Esophagus muscularis mucosa (tissue), 4 donors: ENCODE measurements at regions not wholly inside any gene's neighbourhood (a gene's known extent, or its start where the extent isn't known, plus 50 kb on each side); places are given as distances from the start of the nearest gene placed in this dataset.

Source experiments
- DNase-seq: peaks from one replicate; pipeline ENCODE4 v3.0.0-alpha.2; 2017; ENCODE audit errors: extremely low spot score
- H3K27ac ChIP-seq, 4 donors: fragments of 200-600 bp; sonication (generic); replicated peaks in 1 of 4; 1 replicate in 3 of 4; 2 replicates in 1 of 4; pipeline ENCODE4 v1.5.1; 2016 to 2019; ENCODE audit warnings: mild to moderate bottlenecking in 1 of 4
- H3K27me3 ChIP-seq, 4 donors: fragments of 200-600 bp; sonication (generic); one replicate each; pipeline versions ENCODE4 v1.5.1 to v1.6.0; 2016 to 2019
- H3K36me3 ChIP-seq, 4 donors: fragments of 200-600 bp; sonication (generic); one replicate each; pipeline ENCODE4 v1.5.1; 2016 to 2019
- H3K4me1 ChIP-seq, 4 donors: fragments of 200-600 bp; sonication (generic); one replicate each; pipeline ENCODE4 v1.5.1; 2016 to 2019
- H3K4me3 ChIP-seq, 4 donors: fragments of 200-600 bp; sonication (generic); 1 replicate in 2 of 4; 2 replicates in 2 of 4; pipeline ENCODE4 v1.5.1; 2016 to 2019; ENCODE audit warnings: mild to moderate bottlenecking in 4 of 4, moderate library complexity in 1 of 4
- H3K9me3 ChIP-seq, 4 donors: fragments of 200-600 bp; sonication (generic); 1 replicate in 3 of 4; 2 replicates in 1 of 4; pipeline ENCODE4 v1.5.1; 2016 to 2019
- EP300 ChIP-seq: sonication (generic); formaldehyde crosslinking; IDR thresholded peaks from one replicate; pipeline ENCODE4 v1.6.1; 2017; ENCODE audit warnings: antibody characterized with exemption
- POLR2A ChIP-seq: fragments of 450-650 bp; IDR thresholded peaks from one replicate; pipeline ENCODE4 v1.6.1; 2017; ENCODE audit warnings: antibody characterized with exemption, moderate library complexity, mild to moderate bottlenecking, low read depth
- POLR2AphosphoS5 ChIP-seq, 2 donors: sonication (generic); formaldehyde crosslinking; IDR thresholded peaks; one replicate each; pipeline ENCODE4 v1.6.1; 2017; ENCODE audit warnings: antibody characterized with exemption in 2 of 2
- WGBS: methylation state at CpG from one replicate; pipeline ENCODE4 v1.1.5; 2018; 5-methylcytosine and 5-hydroxymethylcytosine counted together
- intact Hi-C: fragments of 100-400 bp; cut with DNase I; formaldehyde crosslinking; loops from one replicate; pipeline ENCODE4 v1.15.1; 2023
- TF ChIP-seq, protein P1 (sequence below), 3 experiments: fragments of 200-600 bp in 2 of 3; fragments of 450-650 bp in 1 of 3; sonication (generic) in 2 of 3; IDR thresholded peaks; one replicate each; pipeline ENCODE4 v1.5.1; 2017 to 2019; ENCODE audit warnings: antibody characterized with exemption in 3 of 3, mild to moderate bottlenecking in 2 of 3, moderate library complexity in 1 of 3

- TF ChIP-seq, protein P1, sequence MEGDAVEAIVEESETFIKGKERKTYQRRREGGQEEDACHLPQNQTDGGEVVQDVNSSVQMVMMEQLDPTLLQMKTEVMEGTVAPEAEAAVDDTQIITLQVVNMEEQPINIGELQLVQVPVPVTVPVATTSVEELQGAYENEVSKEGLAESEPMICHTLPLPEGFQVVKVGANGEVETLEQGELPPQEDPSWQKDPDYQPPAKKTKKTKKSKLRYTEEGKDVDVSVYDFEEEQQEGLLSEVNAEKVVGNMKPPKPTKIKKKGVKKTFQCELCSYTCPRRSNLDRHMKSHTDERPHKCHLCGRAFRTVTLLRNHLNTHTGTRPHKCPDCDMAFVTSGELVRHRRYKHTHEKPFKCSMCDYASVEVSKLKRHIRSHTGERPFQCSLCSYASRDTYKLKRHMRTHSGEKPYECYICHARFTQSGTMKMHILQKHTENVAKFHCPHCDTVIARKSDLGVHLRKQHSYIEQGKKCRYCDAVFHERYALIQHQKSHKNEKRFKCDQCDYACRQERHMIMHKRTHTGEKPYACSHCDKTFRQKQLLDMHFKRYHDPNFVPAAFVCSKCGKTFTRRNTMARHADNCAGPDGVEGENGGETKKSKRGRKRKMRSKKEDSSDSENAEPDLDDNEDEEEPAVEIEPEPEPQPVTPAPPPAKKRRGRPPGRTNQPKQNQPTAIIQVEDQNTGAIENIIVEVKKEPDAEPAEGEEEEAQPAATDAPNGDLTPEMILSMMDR (IDR thresholded peaks at IDR 0.05) = no peak
- TF ChIP-seq POLR2AphosphoS5 (IDR thresholded peaks at IDR 0.05) (no peak), POLR2A (no peak), EP300 (no peak)
- Histone ChIP-seq H3K36me3 (no peaks in the 10 kb centered on the region), H3K4me3 (no peak overlapping the region), H3K27ac (no peak overlapping the region), H3K4me1 (no peaks in the 10 kb centered on the region), H3K9me3 (no peaks in the 10 kb centered on the region), H3K27me3 (peaks cover 0 to 22% (median 0%) of the 10 kb centered on the region in 4 donors)
- intact Hi-C loops = no loop called here
- no peak for DNase-seq
- 81% methylated on average over 4 of the region's 4 CpGs for WGBS
Measured at GRCh38 chr12:115886666-115887065, 390.8 kb downstream of the MED13L start.

- H3K9me3 ChIP-seq = no peaks in the 10 kb centered on the region
- no peaks in the 10 kb centered on the region for H3K4me1 ChIP-seq
- WGBS = 88% methylated on average over 12 of the region's 12 CpGs
- no peak for TF ChIP-seq POLR2A
- TF ChIP-seq POLR2AphosphoS5 (IDR thresholded peaks at IDR 0.05) = no peak
- TF ChIP-seq, protein P1 (IDR thresholded peaks at IDR 0.05) = no peak
- no peak for TF ChIP-seq EP300
- H3K36me3 ChIP-seq = no peaks in the 10 kb centered on the region
- intact Hi-C loops = no loop called here
- no peak overlapping the region for H3K4me3 ChIP-seq
- no peak overlapping the region for H3K27ac ChIP-seq
- no peak for DNase-seq
- H3K27me3 ChIP-seq = peaks cover 0 to 17% (median 0%) of the 10 kb centered on the region in 4 donors
Measured at GRCh38 chr12:115885040-115885690, 392.3 kb downstream of the MED13L start.

DNA sequence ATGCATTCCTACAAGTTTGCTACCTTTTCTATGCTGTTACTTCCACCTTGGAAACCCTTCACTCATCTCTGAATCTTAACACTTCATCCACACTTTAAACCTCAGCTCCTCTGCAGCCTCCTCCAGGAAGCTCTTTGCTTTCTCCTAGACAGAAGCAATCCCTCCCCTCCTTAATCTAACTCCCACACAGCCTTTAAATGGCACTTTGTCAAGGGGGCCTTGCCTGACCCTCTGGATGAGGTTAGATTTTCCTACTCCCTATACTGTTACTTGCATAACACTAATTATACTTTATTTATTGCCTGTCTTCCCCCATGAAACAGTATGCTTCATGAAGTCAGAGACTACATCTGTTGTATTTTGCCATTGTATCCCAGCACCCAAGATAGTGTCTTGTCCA, 394.6 kb downstream of the MED13L start:
- Histone ChIP-seq H3K27me3 (peaks cover 0 to 24% (median 0%) of the 10 kb centered on the region in 4 donors), H3K4me1 (no peaks in the 10 kb centered on the region), H3K9me3 (no peaks in the 10 kb centered on the region), H3K27ac (no peak overlapping the region), H3K36me3 (no peaks in the 10 kb centered on the region), H3K4me3 (no peak overlapping the region)
- DNase-seq = no peak
- no peak for TF ChIP-seq POLR2A
- TF ChIP-seq EP300 = no peak
- no peak for TF ChIP-seq POLR2AphosphoS5 (IDR thresholded peaks at IDR 0.05)
- TF ChIP-seq, protein P1 (IDR thresholded peaks at IDR 0.05) = no peak
- intact Hi-C loops = no loop called here

DNA sequence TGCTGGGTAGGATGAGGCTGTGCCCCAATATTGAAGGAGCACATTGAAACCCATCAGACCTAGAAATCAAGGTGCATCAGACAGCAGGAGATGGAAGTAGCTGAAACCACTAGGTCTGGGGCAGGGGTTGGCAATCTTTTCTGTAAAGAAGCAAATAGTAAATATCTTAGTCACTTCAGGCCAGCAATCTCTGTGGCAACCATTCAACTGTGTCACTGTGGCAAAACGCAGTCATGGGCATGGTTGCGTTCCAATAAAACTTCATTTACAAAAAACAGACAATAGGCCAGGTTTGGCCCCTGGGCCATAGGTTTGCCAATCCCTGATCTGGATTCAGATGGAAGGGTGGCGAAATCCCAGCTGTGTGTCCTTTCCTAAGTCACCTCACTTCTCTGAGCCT, 397.3 kb downstream of the MED13L start:
- DNase-seq = no peak
- TF ChIP-seq EP300 (no peak), POLR2A (no peak), POLR2AphosphoS5 (IDR thresholded peaks at IDR 0.05) (no peak)
- TF ChIP-seq, protein P1 (IDR thresholded peaks at IDR 0.05) = no peak
- Histone ChIP-seq H3K4me3 (no peak overlapping the region), H3K27me3 (peaks cover 0 to 18% (median 0%) of the 10 kb centered on the region in 4 donors), H3K36me3 (no peaks in the 10 kb centered on the region), H3K4me1 (no peaks in the 10 kb centered on the region), H3K27ac (no peak overlapping the region), H3K9me3 (peaks cover 0 to 7% (median 3%) of the 10 kb centered on the region in 4 donors)
- intact Hi-C loops = no loop called here
- WGBS = 96% methylated on average over 3 of the region's 3 CpGs

GRCh38 chr12:115879354-115879753, 398.1 kb downstream of the MED13L start:
- intact Hi-C loops = no loop called here
- Histone ChIP-seq H3K27me3 (peaks cover 0 to 11% (median 0%) of the 10 kb centered on the region in 4 donors), H3K36me3 (no peaks in the 10 kb centered on the region), H3K9me3 (peaks cover 0 to 7% (median 3%) of the 10 kb centered on the region in 4 donors), H3K27ac (no peak overlapping the region), H3K4me1 (no peaks in the 10 kb centered on the region), H3K4me3 (no peak overlapping the region)
- 61% methylated on average over 4 of the region's 5 CpGs for WGBS
- TF ChIP-seq EP300 (no peak), POLR2AphosphoS5 (IDR thresholded peaks at IDR 0.05) (no peak), POLR2A (no peak)
- TF ChIP-seq, protein P1 (IDR thresholded peaks at IDR 0.05) = no peak
- DNase-seq = no peak
